ENCODE measurements at regions not wholly inside any gene's neighbourhood (a gene's known extent, or its start where the extent isn't known, plus 50 kb on each side); places are given as distances from the start of the nearest gene placed in this dataset.

DNA sequence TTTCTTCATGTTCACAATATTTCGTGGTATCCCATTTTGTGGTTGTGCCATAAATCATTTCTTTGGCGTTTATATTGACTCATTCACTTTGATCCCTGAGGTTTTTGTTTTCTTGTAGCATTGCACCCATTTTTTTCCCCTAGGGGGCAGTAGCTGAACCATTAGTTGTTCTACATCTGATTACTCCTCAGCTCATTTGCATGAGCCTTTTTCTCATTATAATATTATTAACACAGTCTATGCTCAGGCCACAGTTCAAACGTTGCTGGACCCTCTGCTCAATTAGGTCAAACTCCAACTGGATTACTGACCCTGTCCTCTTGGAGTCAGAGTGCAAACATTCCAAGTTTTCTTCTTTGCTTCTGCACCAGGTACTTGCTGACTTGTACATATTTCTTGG, 475.4 kb upstream of the SEL1L start:
- Histone ChIP-seq H3K4me1 (ENCODE audit: control insufficient read depth, insufficient read depth, low read length) (no peaks in the 10 kb centered on the region), H3K9me3 (ENCODE audit: control insufficient read depth, insufficient read depth, low read depth, low read length) (no peaks in the 10 kb centered on the region), H3K27ac (ENCODE audit: extremely low read depth, low read depth, low read length) (no peak overlapping the region), H3K4me3 (ENCODE audit: low read depth, low read length) (no peak overlapping the region), H3K36me3 (ENCODE audit: control insufficient read depth in 2 of 2, insufficient read depth in 1 of 2, low read length in 2 of 2) (no peaks in the 10 kb centered on the region)
- ChIA-PET CTCF (interaction anchor here (0.7 to 1.7 kb wide), 3 partner anchors 9 to 63 kb away, joined by 3 to 5 read pairs (median 3); no protein-coding TSS in a partner anchor), POLR2A (no interaction called here)
- TF ChIP-seq ZNF112 (tag by site-specific recombination; IDR thresholded peaks at IDR 0.05), result no peak
- no peak for TF ChIP-seq GLIS1 (tag by site-specific recombination; IDR thresholded peaks at IDR 0.05)
- TF ChIP-seq ZNF623 (tag by site-specific recombination; IDR thresholded peaks at IDR 0.05), result no peak
- no peak for TF ChIP-seq ZNF266 (tag by site-specific recombination; IDR thresholded peaks at IDR 0.05; ENCODE audit: low read depth)
- TF ChIP-seq ZNF302 (tag by site-specific recombination; IDR thresholded peaks at IDR 0.05; ENCODE audit: low read depth), result no peak
- TF ChIP-seq PRDM6 (tag by site-specific recombination; IDR thresholded peaks at IDR 0.05), result no peak
- TF ChIP-seq, protein P1, sequence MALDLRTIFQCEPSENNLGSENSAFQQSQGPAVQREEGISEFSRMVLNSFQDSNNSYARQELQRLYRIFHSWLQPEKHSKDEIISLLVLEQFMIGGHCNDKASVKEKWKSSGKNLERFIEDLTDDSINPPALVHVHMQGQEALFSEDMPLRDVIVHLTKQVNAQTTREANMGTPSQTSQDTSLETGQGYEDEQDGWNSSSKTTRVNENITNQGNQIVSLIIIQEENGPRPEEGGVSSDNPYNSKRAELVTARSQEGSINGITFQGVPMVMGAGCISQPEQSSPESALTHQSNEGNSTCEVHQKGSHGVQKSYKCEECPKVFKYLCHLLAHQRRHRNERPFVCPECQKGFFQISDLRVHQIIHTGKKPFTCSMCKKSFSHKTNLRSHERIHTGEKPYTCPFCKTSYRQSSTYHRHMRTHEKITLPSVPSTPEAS (tag by site-specific recombination; IDR thresholded peaks at IDR 0.05), result no peak
- TF ChIP-seq HOXD13 (CRISPR knock-in tag; IDR thresholded peaks at IDR 0.05; ENCODE audit: borderline replicate concordance), result no peak
- no peak for TF ChIP-seq ZFP3 (tag by site-specific recombination; IDR thresholded peaks at IDR 0.05; ENCODE audit: low read depth)
- TF ChIP-seq GLIS2 (tag by site-specific recombination; IDR thresholded peaks at IDR 0.05), result no peak

DNA sequence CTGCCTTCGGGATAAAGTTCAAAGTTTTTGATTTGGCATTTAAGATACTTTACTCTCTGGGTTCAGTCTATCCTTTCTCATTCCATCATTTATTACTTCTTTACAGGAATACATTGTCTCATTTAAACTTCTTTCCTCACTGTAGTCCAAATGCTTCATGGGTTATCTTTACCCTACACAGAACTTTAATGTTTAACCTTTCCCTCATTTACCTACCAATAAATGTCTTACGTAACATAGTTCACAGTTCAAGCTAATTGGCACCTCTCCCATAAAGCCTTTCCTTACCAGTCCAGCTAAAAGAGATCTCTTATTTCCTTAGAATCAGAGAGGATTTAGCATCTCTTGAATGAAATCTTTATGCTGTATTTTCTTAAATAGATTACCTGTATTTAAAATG, 476.3 kb upstream of the SEL1L start:
- CTCF ChIA-PET, result interaction anchor here (0.6 to 1.7 kb wide), 3 partner anchors 8 to 448 kb away, joined by 3 to 6 read pairs (median 5); no protein-coding TSS in a partner anchor
- H3K9me3 ChIP-seq (ENCODE audit: control insufficient read depth, insufficient read depth, low read depth, low read length), result no peaks in the 10 kb centered on the region

DNA sequence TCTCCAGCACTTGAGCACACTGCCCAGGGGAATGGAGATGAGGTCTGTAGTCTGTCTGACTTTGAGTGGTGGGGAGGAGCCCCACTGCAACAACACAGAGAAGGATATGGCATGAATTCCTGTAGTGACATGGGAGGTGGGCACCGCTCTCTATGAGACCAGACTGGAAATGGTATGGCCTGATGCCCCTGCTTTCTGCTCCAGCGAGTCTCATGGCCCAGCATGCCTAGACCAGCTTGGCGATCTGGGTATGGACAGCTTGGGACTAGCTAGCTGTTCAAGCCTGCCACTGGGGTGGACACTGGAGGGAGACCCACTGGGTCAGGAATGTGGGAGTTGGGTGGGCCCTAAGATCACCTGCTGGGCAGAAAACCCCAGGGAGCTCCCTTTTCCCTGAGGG, 477.8 kb upstream of the SEL1L start:
- Histone ChIP-seq H3K27ac (ENCODE audit: extremely low read depth, low read depth, low read length) (no peak overlapping the region), H3K4me3 (ENCODE audit: low read depth, low read length) (no peak overlapping the region), H3K36me3 (ENCODE audit: control insufficient read depth in 2 of 2, insufficient read depth in 1 of 2, low read length in 2 of 2) (no peaks in the 10 kb centered on the region), H3K4me1 (ENCODE audit: control insufficient read depth, insufficient read depth, low read length) (no peaks in the 10 kb centered on the region), H3K9me3 (ENCODE audit: control insufficient read depth, insufficient read depth, low read depth, low read length) (no peaks in the 10 kb centered on the region)
- no peak for TF ChIP-seq ZNF426 (tag by site-specific recombination; IDR thresholded peaks at IDR 0.05)
- TF ChIP-seq SCRT2 (tag by site-specific recombination; IDR thresholded peaks at IDR 0.05), result no peak
- no peak for TF ChIP-seq ZNF23 (tag by site-specific recombination; IDR thresholded peaks at IDR 0.05; ENCODE audit: borderline replicate concordance)
- ChIA-PET CTCF (no interaction called here), POLR2A (no interaction called here)

More for the DNA sequence above, 476.3 kb upstream of the SEL1L start:
- H3K27ac ChIP-seq (ENCODE audit: extremely low read depth, low read depth, low read length), result no peak overlapping the region
- TF ChIP-seq ZNF544 (tag by site-specific recombination; IDR thresholded peaks at IDR 0.05), result no peak
- TF ChIP-seq KLF7 (tag by site-specific recombination; IDR thresholded peaks at IDR 0.05; ENCODE audit: borderline replicate concordance), result no peak
- TF ChIP-seq BCL6B (tag by site-specific recombination; IDR thresholded peaks at IDR 0.05), result no peak
- TF ChIP-seq, protein P2, sequence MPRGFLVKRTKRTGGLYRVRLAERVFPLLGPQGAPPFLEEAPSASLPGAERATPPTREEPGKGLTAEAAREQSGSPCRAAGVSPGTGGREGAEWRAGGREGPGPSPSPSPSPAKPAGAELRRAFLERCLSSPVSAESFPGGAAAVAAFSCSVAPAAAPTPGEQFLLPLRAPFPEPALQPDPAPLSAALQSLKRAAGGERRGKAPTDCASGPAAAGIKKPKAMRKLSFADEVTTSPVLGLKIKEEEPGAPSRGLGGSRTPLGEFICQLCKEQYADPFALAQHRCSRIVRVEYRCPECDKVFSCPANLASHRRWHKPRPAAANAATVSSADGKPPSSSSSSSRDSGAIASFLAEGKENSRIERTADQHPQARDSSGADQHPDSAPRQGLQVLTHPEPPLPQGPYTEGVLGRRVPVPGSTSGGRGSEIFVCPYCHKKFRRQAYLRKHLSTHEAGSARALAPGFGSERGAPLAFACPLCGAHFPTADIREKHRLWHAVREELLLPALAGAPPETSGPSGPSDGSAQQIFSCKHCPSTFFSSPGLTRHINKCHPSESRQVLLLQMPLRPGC (tag by site-specific recombination; IDR thresholded peaks at IDR 0.05), result no peak
- no peak for TF ChIP-seq ZNF140 (tag by site-specific recombination; IDR thresholded peaks at IDR 0.05)
- no peak for TF ChIP-seq ZNF596 (tag by site-specific recombination; IDR thresholded peaks at IDR 0.05)
- POLR2A ChIA-PET, result no interaction called here
- H3K4me1 ChIP-seq (ENCODE audit: control insufficient read depth, insufficient read depth, low read length), result no peaks in the 10 kb centered on the region
- no peak overlapping the region for H3K4me3 ChIP-seq (ENCODE audit: low read depth, low read length)
- no peaks in the 10 kb centered on the region for H3K36me3 ChIP-seq (ENCODE audit: control insufficient read depth in 2 of 2, insufficient read depth in 1 of 2, low read length in 2 of 2)
